K562 (cell line): ENCODE measurements at regions not wholly inside any gene's neighbourhood (a gene's known extent, or its start where the extent isn't known, plus 50 kb on each side); places are given as distances from the start of the nearest gene placed in this dataset.

Experiments
- ATAC-seq: fragments of 200-7000 bp; cut with Tn5 transposase; 3 replicates; pipeline ENCODE4 v1.9.1; 2020; ENCODE audit warnings: moderate library complexity
- BruUV-seq: library from RNA; stranded (reverse); fragments of 400-500 nt; replicated peaks from 2 replicates; lab custom pipeline; 2021; lab: Mats Ljungman, UMichigan
- CTCF ChIA-PET: fragments of 300-600 bp; formaldehyde crosslinking; extraction: SDS; loops from one replicate; lab custom pipeline; 2021; ENCODE audit warnings: low intra/inter-chr PET ratio; lab: Yijun Ruan, JAX
- POLR2A ChIA-PET: fragments of 300-600, 350-650 bp; sonication (Branson Sonifier 250); formaldehyde crosslinking; extraction: SDS; loops from one replicate; lab custom pipeline; 2021; ENCODE audit warnings: antibody characterized with exemption, inconsistent platforms; lab: Yijun Ruan, JAX
- DNase-seq, 4 experiments: peaks; one replicate each; pipeline versions ENCODE4 v3.0.0 to v3.0.0-alpha.2; 2011 to 2018; ENCODE audit warnings: low spot score in 3 of 4, mixed read lengths in 3 of 4; ENCODE audit errors: extremely low read depth in 1 of 4
- FAIRE-seq: peaks from 2 replicates; lab custom pipeline; 2011; peaks lifted over from hg19 to GRCh38; lab: Jason Lieb, UNC
- H2AFZ ChIP-seq: 2 replicates; pipeline ENCODE4 v1.6.0; 2011; ENCODE audit warnings: low read depth, low read length, control low read depth, inconsistent platforms
- H3K27ac ChIP-seq: fragments of 200-600 bp; 3 replicates; pipeline ENCODE4 v1.8.0; 2011; ENCODE audit warnings: low read depth, mild to moderate bottlenecking, control low read depth, inconsistent platforms, low read length, moderate library complexity, mixed read lengths; ENCODE audit errors: extremely low read depth
- H3K27me3 ChIP-seq, 2 experiments: fragments of 300-600 bp in 1 of 2; 2 replicates in 1 of 2; 3 replicates in 1 of 2; pipeline versions ENCODE4 v1.6.0 to v1.8.0; 2011; ENCODE audit warnings: inconsistent platforms in 2 of 2, low read length in 2 of 2, mild to moderate bottlenecking in 1 of 2, mixed read lengths in 1 of 2, moderate library complexity in 1 of 2; ENCODE audit not compliant: control insufficient read depth in 2 of 2, insufficient read depth in 2 of 2
- H3K36me3 ChIP-seq: fragments of 300-600 bp; 3 replicates; pipeline ENCODE4 v1.8.0; 2011; ENCODE audit warnings: mild to moderate bottlenecking, low read length, inconsistent platforms; ENCODE audit not compliant: control insufficient read depth, insufficient read depth
- H3K4me1 ChIP-seq, 2 experiments: fragments of 200-600 bp in 1 of 2; replicated peaks in 1 of 2; 2 replicates in 1 of 2; 3 replicates in 1 of 2; pipeline versions ENCODE4 v1.5.1 to v1.8.0; 2011; ENCODE audit warnings: inconsistent platforms in 2 of 2, low read length in 2 of 2, mild to moderate bottlenecking in 1 of 2, mixed read lengths in 1 of 2, moderate library complexity in 1 of 2; ENCODE audit not compliant: control insufficient read depth in 2 of 2, insufficient read depth in 2 of 2
- H3K4me2 ChIP-seq: 2 replicates; pipeline ENCODE4 v1.6.1; 2011; ENCODE audit warnings: low read length, control low read depth, inconsistent platforms, mixed read lengths; ENCODE audit not compliant: insufficient read depth
- H3K4me3 ChIP-seq: fragments of 200-600 bp; sonication (generic), shearing (Covaris generic); 2 replicates; pipeline ENCODE4 v1.5.1; 2016; ENCODE audit warnings: control low read depth, inconsistent platforms
- H3K79me2 ChIP-seq: fragments of 200-600 bp; 3 replicates; pipeline ENCODE4 v1.8.0; 2011; ENCODE audit warnings: low read length, inconsistent platforms; ENCODE audit not compliant: control insufficient read depth, insufficient read depth
- H3K9ac ChIP-seq, 2 experiments: 2 replicates each; pipeline versions ENCODE4 v1.6.0 to v1.6.1; 2011; ENCODE audit warnings: low read depth in 2 of 2, low read length in 2 of 2, control low read depth in 1 of 2, inconsistent platforms in 1 of 2, mild to moderate bottlenecking in 1 of 2, mixed read lengths in 1 of 2; ENCODE audit not compliant: insufficient read depth in 1 of 2
- H3K9me1 ChIP-seq: one replicate; pipeline ENCODE4 v1.6.0; 2011; ENCODE audit warnings: inconsistent platforms, mild to moderate bottlenecking, low read length, moderate library complexity; ENCODE audit not compliant: control insufficient read depth, insufficient read depth
- H3K9me3 ChIP-seq: replicated peaks from 2 replicates; pipeline ENCODE4 v1.5.1; 2011; ENCODE audit warnings: low read depth, low read length, inconsistent platforms; ENCODE audit not compliant: control insufficient read depth, insufficient read depth
- H4K20me1 ChIP-seq: replicated peaks from 2 replicates; pipeline ENCODE4 v1.6.1; 2011; ENCODE audit warnings: low read length, inconsistent platforms, mixed read lengths; ENCODE audit not compliant: control insufficient read depth, insufficient read depth
- ADNP ChIP-seq: fragments of 200-800 bp; sonication (Bioruptor generic); IDR thresholded peaks from 2 replicates; pipeline ENCODE4 v1.6.1; 2016; ENCODE audit warnings: missing genetic modification characterization, missing compliant biosample characterization
- FOXA1 ChIP-seq: fragments of 450-650 bp; IDR thresholded peaks from 2 replicates; pipeline ENCODE4 v1.6.1; 2016; ENCODE audit warnings: mild to moderate bottlenecking, borderline replicate concordance
- ILF3 ChIP-seq: fragments of 450-650 bp; IDR thresholded peaks from 2 replicates; pipeline ENCODE4 v1.6.1; 2018; ENCODE audit warnings: antibody characterized with exemption, mild to moderate bottlenecking, moderate library complexity, borderline replicate concordance
- JUND ChIP-seq, 2 experiments: IDR thresholded peaks; 2 replicates in 1 of 2; 3 replicates in 1 of 2; pipeline ENCODE4 v1.6.1; 2011; ENCODE audit warnings: borderline replicate concordance in 2 of 2, low read depth in 2 of 2, low read length in 2 of 2, improper control_type of control experiment in 1 of 2, missing biosample characterization in 1 of 2, missing genetic modification characterization in 1 of 2, missing genetic modification reagents in 1 of 2
- RFX1 ChIP-seq: fragments of 450-650 bp; IDR thresholded peaks from 2 replicates; pipeline ENCODE4 v1.6.1; 2016; ENCODE audit warnings: mild to moderate bottlenecking, moderate library complexity
- SMARCA4 ChIP-seq: fragments of 450-650 bp; IDR thresholded peaks from 2 replicates; pipeline ENCODE4 v1.6.1; 2016
- SRSF1 ChIP-seq: fragments of 200-400 bp; formaldehyde crosslinking; IDR thresholded peaks from 2 replicates; pipeline ENCODE4 v1.6.1; 2017; ENCODE audit warnings: mild to moderate bottlenecking, low read depth, low read length, moderate library complexity
- TEAD4 ChIP-seq, 2 experiments: sonication (generic) in 1 of 2; formaldehyde crosslinking in 1 of 2; IDR thresholded peaks; 2 replicates each; pipeline versions ENCODE4 v1.6.1 to v1.8.0; 2012 to 2022; ENCODE audit warnings: borderline replicate concordance in 1 of 2, inconsistent platforms in 1 of 2, low read length in 1 of 2, mild to moderate bottlenecking in 1 of 2, missing genetic modification reagents in 1 of 2
- WGBS: fragments of 100-300 bp; shearing (Covaris generic); methylation state at CpG from one replicate; pipeline ENCODE4 v1.1.6; 2016; ENCODE audit warnings: low coverage, mixed read lengths; ENCODE audit not compliant: insufficient coverage; ENCODE audit errors: missing lambda C conversion rate; 5-methylcytosine and 5-hydroxymethylcytosine counted together
- in situ Hi-C: fragments of 300-500 bp; cut with MboI; formaldehyde crosslinking; loops from 4 replicates; pipeline ENCODE4 v1.15.0; 2018; ENCODE audit warnings: inconsistent platforms, mixed read lengths
- intact Hi-C: fragments of 100-400 bp; cut with micrococcal nuclease; formaldehyde crosslinking; loops from 2 replicates; pipeline ENCODE4 v1.14.2; 2022
- TF ChIP-seq, protein P1 (sequence below), 2 experiments: fragments of 450-650 bp in 1 of 2; IDR thresholded peaks; 2 replicates each; pipeline ENCODE4 v1.6.1; 2011 to 2017; ENCODE audit warnings: low read depth in 2 of 2, antibody characterized with exemption in 1 of 2, borderline replicate concordance in 1 of 2, low read length in 1 of 2, mild to moderate bottlenecking in 1 of 2, mixed read lengths in 1 of 2; ENCODE audit not compliant: control insufficient read depth in 1 of 2
- TF ChIP-seq, protein P2 (sequence below): fragments of 250-450 bp; sonication (Bioruptor Pico); IDR thresholded peaks from 2 replicates; pipeline ENCODE4 v1.4.0; 2020
- TF ChIP-seq, protein P3 (sequence below): sonication (generic); formaldehyde crosslinking; IDR thresholded peaks from 2 replicates; pipeline ENCODE4 v1.8.0; 2022; ENCODE audit warnings: mild to moderate bottlenecking, missing genetic modification reagents
- TF ChIP-seq, protein P4 (sequence below): fragments of 450-650 bp; conservative IDR thresholded peaks from 2 replicates; pipeline ENCODE4 v1.6.1; 2016; ENCODE audit warnings: missing genetic modification characterization, low read depth, mild to moderate bottlenecking, missing compliant biosample characterization, moderate library complexity

DNA sequence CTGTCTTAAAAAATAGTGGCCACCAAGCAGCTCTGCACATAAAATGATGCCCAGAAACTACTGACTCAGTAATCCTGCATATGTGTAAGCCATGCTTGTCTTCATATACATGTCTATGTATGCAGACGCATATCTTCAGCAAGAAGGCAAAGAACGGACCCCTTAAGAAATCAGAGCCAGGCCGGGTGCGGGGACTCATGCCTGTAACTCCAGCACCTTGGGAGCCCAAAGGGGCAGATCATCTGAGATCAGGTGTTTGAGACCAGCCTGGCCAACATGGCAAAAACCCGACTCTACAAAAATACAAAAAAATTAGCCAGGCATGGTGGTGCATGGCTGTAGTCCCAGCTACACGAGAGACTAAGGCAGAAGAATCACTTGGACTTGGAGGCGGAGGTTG lies 295.0 kb downstream of the TCERG1L start:
- no TSS peak for BruUV-seq
- Histone ChIP-seq H3K4me1 (no peaks in the 10 kb centered on the region), H3K27ac (no peak overlapping the region), H3K79me2 (no peaks in the 10 kb centered on the region), H3K4me3 (no peak overlapping the region), H3K27me3 (peaks cover 0 to 6% of the 10 kb centered on the region in 2 experiments; a peak in 1 of 5 replicates), H2AFZ (no peak overlapping the region), H3K9me1 (no peaks in the 10 kb centered on the region), H3K4me2 (no peak overlapping the region), H3K36me3 (no peaks in the 10 kb centered on the region), H3K9ac (no peak overlapping the region), H3K9me3 (no peaks in the 10 kb centered on the region), H4K20me1 (no peaks in the 10 kb centered on the region)
- TF ChIP-seq, protein P1, sequence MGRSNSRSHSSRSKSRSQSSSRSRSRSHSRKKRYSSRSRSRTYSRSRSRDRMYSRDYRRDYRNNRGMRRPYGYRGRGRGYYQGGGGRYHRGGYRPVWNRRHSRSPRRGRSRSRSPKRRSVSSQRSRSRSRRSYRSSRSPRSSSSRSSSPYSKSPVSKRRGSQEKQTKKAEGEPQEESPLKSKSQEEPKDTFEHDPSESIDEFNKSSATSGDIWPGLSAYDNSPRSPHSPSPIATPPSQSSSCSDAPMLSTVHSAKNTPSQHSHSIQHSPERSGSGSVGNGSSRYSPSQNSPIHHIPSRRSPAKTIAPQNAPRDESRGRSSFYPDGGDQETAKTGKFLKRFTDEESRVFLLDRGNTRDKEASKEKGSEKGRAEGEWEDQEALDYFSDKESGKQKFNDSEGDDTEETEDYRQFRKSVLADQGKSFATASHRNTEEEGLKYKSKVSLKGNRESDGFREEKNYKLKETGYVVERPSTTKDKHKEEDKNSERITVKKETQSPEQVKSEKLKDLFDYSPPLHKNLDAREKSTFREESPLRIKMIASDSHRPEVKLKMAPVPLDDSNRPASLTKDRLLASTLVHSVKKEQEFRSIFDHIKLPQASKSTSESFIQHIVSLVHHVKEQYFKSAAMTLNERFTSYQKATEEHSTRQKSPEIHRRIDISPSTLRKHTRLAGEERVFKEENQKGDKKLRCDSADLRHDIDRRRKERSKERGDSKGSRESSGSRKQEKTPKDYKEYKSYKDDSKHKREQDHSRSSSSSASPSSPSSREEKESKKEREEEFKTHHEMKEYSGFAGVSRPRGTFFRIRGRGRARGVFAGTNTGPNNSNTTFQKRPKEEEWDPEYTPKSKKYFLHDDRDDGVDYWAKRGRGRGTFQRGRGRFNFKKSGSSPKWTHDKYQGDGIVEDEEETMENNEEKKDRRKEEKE (IDR thresholded peaks at IDR 0.05; ENCODE audit: borderline replicate concordance in 1 of 2, control insufficient read depth in 1 of 2, low read depth in 2 of 2, low read length in 1 of 2) = no peak
- TF ChIP-seq ILF3 (no peak), RFX1 (no peak), FOXA1 (no peak), JUND (IDR thresholded peaks at IDR 0.05; ENCODE audit: borderline replicate concordance, low read depth, low read length) (no peak), JUND (tag; IDR thresholded peaks at IDR 0.05; ENCODE audit: borderline replicate concordance, low read depth, low read length) (no peak), TEAD4 (IDR thresholded peaks at IDR 0.05; ENCODE audit: low read length) (no peak), TEAD4 (CRISPR knock-in tag; IDR thresholded peaks at IDR 0.05; ENCODE audit: borderline replicate concordance) (no peak), ADNP (no peak), SMARCA4 (no peak), SRSF1 (no peak)
- TF ChIP-seq, protein P2, sequence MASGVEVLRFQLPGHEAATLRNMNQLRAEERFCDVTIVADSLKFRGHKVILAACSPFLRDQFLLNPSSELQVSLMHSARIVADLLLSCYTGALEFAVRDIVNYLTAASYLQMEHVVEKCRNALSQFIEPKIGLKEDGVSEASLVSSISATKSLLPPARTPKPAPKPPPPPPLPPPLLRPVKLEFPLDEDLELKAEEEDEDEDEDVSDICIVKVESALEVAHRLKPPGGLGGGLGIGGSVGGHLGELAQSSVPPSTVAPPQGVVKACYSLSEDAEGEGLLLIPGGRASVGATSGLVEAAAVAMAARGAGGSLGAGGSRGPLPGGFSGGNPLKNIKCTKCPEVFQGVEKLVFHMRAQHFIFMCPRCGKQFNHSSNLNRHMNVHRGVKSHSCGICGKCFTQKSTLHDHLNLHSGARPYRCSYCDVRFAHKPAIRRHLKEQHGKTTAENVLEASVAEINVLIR (CRISPR knock-in tag) = no peak
- TF ChIP-seq, protein P3, sequence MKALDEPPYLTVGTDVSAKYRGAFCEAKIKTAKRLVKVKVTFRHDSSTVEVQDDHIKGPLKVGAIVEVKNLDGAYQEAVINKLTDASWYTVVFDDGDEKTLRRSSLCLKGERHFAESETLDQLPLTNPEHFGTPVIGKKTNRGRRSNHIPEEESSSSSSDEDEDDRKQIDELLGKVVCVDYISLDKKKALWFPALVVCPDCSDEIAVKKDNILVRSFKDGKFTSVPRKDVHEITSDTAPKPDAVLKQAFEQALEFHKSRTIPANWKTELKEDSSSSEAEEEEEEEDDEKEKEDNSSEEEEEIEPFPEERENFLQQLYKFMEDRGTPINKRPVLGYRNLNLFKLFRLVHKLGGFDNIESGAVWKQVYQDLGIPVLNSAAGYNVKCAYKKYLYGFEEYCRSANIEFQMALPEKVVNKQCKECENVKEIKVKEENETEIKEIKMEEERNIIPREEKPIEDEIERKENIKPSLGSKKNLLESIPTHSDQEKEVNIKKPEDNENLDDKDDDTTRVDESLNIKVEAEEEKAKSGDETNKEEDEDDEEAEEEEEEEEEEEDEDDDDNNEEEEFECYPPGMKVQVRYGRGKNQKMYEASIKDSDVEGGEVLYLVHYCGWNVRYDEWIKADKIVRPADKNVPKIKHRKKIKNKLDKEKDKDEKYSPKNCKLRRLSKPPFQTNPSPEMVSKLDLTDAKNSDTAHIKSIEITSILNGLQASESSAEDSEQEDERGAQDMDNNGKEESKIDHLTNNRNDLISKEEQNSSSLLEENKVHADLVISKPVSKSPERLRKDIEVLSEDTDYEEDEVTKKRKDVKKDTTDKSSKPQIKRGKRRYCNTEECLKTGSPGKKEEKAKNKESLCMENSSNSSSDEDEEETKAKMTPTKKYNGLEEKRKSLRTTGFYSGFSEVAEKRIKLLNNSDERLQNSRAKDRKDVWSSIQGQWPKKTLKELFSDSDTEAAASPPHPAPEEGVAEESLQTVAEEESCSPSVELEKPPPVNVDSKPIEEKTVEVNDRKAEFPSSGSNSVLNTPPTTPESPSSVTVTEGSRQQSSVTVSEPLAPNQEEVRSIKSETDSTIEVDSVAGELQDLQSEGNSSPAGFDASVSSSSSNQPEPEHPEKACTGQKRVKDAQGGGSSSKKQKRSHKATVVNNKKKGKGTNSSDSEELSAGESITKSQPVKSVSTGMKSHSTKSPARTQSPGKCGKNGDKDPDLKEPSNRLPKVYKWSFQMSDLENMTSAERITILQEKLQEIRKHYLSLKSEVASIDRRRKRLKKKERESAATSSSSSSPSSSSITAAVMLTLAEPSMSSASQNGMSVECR (CRISPR knock-in tag) = no peak
- TF ChIP-seq, protein P4, sequence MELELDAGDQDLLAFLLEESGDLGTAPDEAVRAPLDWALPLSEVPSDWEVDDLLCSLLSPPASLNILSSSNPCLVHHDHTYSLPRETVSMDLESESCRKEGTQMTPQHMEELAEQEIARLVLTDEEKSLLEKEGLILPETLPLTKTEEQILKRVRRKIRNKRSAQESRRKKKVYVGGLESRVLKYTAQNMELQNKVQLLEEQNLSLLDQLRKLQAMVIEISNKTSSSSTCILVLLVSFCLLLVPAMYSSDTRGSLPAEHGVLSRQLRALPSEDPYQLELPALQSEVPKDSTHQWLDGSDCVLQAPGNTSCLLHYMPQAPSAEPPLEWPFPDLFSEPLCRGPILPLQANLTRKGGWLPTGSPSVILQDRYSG = no peak
- FAIRE-seq = no peak
- WGBS = 4% methylated on average over 6 of the region's 7 CpGs
- no peak for DNase-seq
- ATAC-seq = no peak
- intact Hi-C loops = no loop called here
- in situ Hi-C loops = no loop called here
- CTCF ChIA-PET = no interaction called here
- POLR2A ChIA-PET = no interaction called here
